ENCODE measurements at regions not wholly inside any gene's neighbourhood (a gene's known extent, or its start where the extent isn't known, plus 50 kb on each side); places are given as distances from the start of the nearest gene placed in this dataset.

DNA sequence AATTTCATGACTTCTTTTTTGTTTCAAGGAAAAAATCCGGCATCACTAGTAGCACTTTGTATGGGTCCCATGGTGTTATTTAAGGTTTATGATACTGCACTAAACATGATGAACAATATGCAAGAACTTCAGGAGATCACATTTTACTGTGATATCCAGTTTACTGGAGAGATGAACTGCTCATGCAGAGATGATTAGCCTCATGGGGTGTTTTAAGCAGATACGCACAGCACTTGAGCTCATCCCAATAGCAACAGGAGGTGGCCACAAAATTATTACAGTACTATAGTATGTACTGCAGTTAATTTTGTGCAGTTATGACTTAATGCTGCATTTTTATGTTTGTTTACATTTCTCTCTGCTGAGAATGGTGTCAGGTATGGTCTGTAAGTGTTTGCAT, 303.7 kb upstream of the PCDH15 start:
- TF ChIP-seq, protein P1, sequence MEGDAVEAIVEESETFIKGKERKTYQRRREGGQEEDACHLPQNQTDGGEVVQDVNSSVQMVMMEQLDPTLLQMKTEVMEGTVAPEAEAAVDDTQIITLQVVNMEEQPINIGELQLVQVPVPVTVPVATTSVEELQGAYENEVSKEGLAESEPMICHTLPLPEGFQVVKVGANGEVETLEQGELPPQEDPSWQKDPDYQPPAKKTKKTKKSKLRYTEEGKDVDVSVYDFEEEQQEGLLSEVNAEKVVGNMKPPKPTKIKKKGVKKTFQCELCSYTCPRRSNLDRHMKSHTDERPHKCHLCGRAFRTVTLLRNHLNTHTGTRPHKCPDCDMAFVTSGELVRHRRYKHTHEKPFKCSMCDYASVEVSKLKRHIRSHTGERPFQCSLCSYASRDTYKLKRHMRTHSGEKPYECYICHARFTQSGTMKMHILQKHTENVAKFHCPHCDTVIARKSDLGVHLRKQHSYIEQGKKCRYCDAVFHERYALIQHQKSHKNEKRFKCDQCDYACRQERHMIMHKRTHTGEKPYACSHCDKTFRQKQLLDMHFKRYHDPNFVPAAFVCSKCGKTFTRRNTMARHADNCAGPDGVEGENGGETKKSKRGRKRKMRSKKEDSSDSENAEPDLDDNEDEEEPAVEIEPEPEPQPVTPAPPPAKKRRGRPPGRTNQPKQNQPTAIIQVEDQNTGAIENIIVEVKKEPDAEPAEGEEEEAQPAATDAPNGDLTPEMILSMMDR (conservative IDR thresholded peaks at IDR 0.05; ENCODE audit: low read depth, low read length): no peak
- no peak for TF ChIP-seq EZH2phosphoT487 (IDR thresholded peaks at IDR 0.05; ENCODE audit: borderline replicate concordance, low read length)
